ENCODE measurements at regions not wholly inside any gene's neighbourhood (a gene's known extent, or its start where the extent isn't known, plus 50 kb on each side); places are given as distances from the start of the nearest gene placed in this dataset.

DNA sequence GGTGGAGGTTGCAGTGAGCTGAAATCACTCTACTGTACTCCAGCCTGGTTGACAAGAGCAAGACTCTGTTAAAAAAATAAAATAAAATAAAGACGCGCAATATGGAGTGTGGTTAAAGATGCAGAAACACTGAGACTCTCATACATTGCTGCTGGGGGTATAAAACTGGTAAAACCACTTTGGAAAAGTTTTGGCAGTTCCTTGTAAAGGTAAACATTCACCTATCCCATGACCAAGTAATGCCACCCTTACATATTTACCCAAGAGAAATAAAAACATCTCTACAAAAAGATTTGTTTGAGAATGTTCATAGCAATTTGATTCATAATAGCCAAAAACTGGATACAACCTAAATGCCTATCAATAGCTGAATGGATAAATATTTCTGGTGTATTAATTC, 398.5 kb downstream of the PDCD6IP start:
- no peak overlapping the region for H3K27ac Mint-ChIP-seq (ENCODE audit: low read depth, unreplicated experiment)
- intact Hi-C loops (cut with micrococcal nuclease): no loop called here

DNA sequence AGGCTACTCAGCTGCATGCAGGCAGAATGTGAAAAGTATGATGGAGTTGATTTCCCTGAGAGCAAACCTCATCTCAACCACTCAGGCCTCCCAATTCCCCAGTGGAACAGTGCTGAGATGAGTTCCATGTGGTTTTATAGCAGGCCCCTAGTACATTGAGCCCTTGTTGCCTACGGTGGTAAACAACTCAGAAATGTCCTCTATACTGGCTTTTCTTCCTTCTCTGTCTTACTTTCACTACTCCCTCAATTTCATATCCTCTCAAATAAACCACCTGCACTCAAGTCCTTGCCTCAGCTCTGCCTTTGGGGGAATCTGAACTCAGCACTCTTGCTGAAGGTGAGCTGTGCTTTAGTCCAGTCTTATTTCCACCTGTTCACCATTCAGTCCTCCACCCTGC, 399.9 kb downstream of the PDCD6IP start:
- TF ChIP-seq, protein P1, sequence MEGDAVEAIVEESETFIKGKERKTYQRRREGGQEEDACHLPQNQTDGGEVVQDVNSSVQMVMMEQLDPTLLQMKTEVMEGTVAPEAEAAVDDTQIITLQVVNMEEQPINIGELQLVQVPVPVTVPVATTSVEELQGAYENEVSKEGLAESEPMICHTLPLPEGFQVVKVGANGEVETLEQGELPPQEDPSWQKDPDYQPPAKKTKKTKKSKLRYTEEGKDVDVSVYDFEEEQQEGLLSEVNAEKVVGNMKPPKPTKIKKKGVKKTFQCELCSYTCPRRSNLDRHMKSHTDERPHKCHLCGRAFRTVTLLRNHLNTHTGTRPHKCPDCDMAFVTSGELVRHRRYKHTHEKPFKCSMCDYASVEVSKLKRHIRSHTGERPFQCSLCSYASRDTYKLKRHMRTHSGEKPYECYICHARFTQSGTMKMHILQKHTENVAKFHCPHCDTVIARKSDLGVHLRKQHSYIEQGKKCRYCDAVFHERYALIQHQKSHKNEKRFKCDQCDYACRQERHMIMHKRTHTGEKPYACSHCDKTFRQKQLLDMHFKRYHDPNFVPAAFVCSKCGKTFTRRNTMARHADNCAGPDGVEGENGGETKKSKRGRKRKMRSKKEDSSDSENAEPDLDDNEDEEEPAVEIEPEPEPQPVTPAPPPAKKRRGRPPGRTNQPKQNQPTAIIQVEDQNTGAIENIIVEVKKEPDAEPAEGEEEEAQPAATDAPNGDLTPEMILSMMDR (IDR thresholded peaks at IDR 0.05; ENCODE audit: unreplicated experiment): no peak
- POLR2A ChIA-PET: no interaction called here
- H3K36me3 Mint-ChIP-seq (ENCODE audit: insufficient read depth, unreplicated experiment): no peaks in the 10 kb centered on the region
- intact Hi-C loops (cut with micrococcal nuclease): no loop called here
- H3K4me3 Mint-ChIP-seq (ENCODE audit: unreplicated experiment): no peak overlapping the region
- H3K4me1 Mint-ChIP-seq (ENCODE audit: insufficient read depth, unreplicated experiment): no peaks in the 10 kb centered on the region
- no peaks in the 10 kb centered on the region for H3K27me3 Mint-ChIP-seq (ENCODE audit: insufficient read depth, unreplicated experiment)
- DNase-seq (ENCODE audit: unreplicated experiment): no peak
- no peak overlapping the region for H3K27ac Mint-ChIP-seq (ENCODE audit: low read depth, unreplicated experiment)
- no peaks in the 10 kb centered on the region for H3K9me3 Mint-ChIP-seq (ENCODE audit: unreplicated experiment)
- CTCF ChIA-PET: interaction anchor here (0.6 kb wide), 1 partner anchor 13 kb away, joined by 3 read pairs; no protein-coding TSS in a partner anchor
- BruUV-seq (replicated peaks): no TSS peak

More for the DNA sequence above, 398.5 kb downstream of the PDCD6IP start:
- H3K27me3 Mint-ChIP-seq (ENCODE audit: insufficient read depth, unreplicated experiment): no peaks in the 10 kb centered on the region
- no peaks in the 10 kb centered on the region for H3K9me3 Mint-ChIP-seq (ENCODE audit: unreplicated experiment)
- TF ChIP-seq, protein P1 (IDR thresholded peaks at IDR 0.05; ENCODE audit: unreplicated experiment): no peak
- H3K4me1 Mint-ChIP-seq (ENCODE audit: insufficient read depth, unreplicated experiment): no peaks in the 10 kb centered on the region
- DNase-seq (ENCODE audit: unreplicated experiment): no peak
- no TSS peak for BruUV-seq (replicated peaks)
- ChIA-PET POLR2A (no interaction called here), CTCF (no interaction called here)
- no peak overlapping the region for H3K4me3 Mint-ChIP-seq (ENCODE audit: unreplicated experiment)
- H3K36me3 Mint-ChIP-seq (ENCODE audit: insufficient read depth, unreplicated experiment): no peaks in the 10 kb centered on the region

DNA sequence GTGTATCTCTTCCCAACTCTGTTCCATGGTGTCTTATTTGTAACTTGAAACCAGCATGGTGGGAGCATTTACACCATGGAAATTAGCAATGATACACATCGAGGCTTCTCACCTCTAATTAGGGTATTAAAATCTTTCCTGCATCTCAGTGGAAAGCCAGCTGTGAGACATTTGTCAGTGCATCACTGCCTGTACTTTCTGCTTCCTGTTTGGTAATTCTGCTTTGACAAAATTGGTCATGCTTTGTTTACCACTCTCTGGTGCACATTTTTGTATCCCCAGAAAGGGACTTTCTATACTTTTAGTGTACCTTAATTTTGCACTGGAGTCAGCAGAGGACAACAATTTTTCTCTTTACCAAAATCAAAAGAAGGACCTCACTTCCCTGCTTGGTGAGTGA, 402.1 kb downstream of the PDCD6IP start:
- Mint-ChIP-seq H3K27ac (ENCODE audit: low read depth, unreplicated experiment) (no peak overlapping the region), H3K36me3 (ENCODE audit: insufficient read depth, unreplicated experiment) (no peaks in the 10 kb centered on the region), H3K27me3 (ENCODE audit: insufficient read depth, unreplicated experiment) (no peaks in the 10 kb centered on the region), H3K4me1 (ENCODE audit: insufficient read depth, unreplicated experiment) (no peaks in the 10 kb centered on the region), H3K9me3 (ENCODE audit: unreplicated experiment) (no peaks in the 10 kb centered on the region), H3K4me3 (ENCODE audit: unreplicated experiment) (no peak overlapping the region)
- intact Hi-C loops (cut with micrococcal nuclease): no loop called here
- BruUV-seq (replicated peaks): no TSS peak
- POLR2A ChIA-PET: no interaction called here
- TF ChIP-seq, protein P1 (IDR thresholded peaks at IDR 0.05; ENCODE audit: unreplicated experiment): no peak
- CTCF ChIA-PET: interaction anchor here (0.5 kb wide), 1 partner anchor 493 kb away, joined by 3 read pairs; no protein-coding TSS in a partner anchor
- no peak for DNase-seq (ENCODE audit: unreplicated experiment)

DNA sequence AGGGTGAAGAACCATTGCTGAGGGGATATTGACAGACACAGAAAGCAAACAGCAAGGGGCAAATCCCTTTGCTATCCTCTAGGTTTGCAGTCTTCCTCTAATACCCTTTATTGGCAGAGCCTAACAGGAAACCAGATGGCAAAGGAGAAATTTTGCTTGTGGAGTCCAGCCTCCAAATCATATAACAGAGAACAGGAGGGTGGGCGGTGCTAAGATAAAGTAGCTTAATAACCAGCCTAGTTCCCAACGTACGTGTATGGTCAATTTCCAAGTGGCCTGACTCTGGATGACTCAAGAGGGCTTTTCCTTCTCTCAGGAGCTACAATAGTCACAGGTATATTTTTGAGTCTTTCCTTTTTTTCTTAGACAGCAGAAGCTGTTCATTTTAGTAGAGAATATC, 404.5 kb downstream of the PDCD6IP start:
- Mint-ChIP-seq H3K9me3 (ENCODE audit: unreplicated experiment) (no peaks in the 10 kb centered on the region), H3K27ac (ENCODE audit: low read depth, unreplicated experiment) (no peak overlapping the region), H3K36me3 (ENCODE audit: insufficient read depth, unreplicated experiment) (no peaks in the 10 kb centered on the region), H3K4me1 (ENCODE audit: insufficient read depth, unreplicated experiment) (no peaks in the 10 kb centered on the region), H3K27me3 (ENCODE audit: insufficient read depth, unreplicated experiment) (no peaks in the 10 kb centered on the region), H3K4me3 (ENCODE audit: unreplicated experiment) (no peak overlapping the region)
- TF ChIP-seq, protein P1 (IDR thresholded peaks at IDR 0.05; ENCODE audit: unreplicated experiment): no peak
- intact Hi-C loops (cut with micrococcal nuclease): no loop called here
- CTCF ChIA-PET: interaction anchor here (1.9 kb wide), 1 partner anchor 320 kb away, joined by 4 read pairs; no protein-coding TSS in a partner anchor
- BruUV-seq (replicated peaks): no TSS peak
- DNase-seq (ENCODE audit: unreplicated experiment): no peak
- POLR2A ChIA-PET: interaction anchor here (0.7 kb wide), 1 partner anchor 1645 kb away, joined by 3 read pairs; no protein-coding TSS in a partner anchor
